B cell (primary cell): ENCODE measurements at regions not wholly inside any gene's neighbourhood (a gene's known extent, or its start where the extent isn't known, plus 50 kb on each side); places are given as distances from the start of the nearest gene placed in this dataset.

Source experiments
- ATAC-seq: fragments of 200-7000 bp; cut with Tn5 transposase; one replicate; pipeline ENCODE4 v1.10.0; 2021; ENCODE audit warnings: low read depth, mild to moderate bottlenecking, moderate number of reproducible peaks, moderate library complexity
- CTCF ChIA-PET: fragments of 350-600 bp; sonication (Branson Sonifier 250); formaldehyde crosslinking; loops from one replicate; lab custom pipeline; 2021; ENCODE audit warnings: antibody characterized with exemption, inconsistent platforms; lab: Charles Lee
- POLR2A ChIA-PET: fragments of 350-600 bp; sonication (Branson Sonifier 250); formaldehyde crosslinking; loops from one replicate; lab custom pipeline; 2021; ENCODE audit warnings: antibody characterized with exemption; lab: Charles Lee
- DNase-seq: peaks from one replicate; pipeline ENCODE4 v3.0.0; 2013
- H2AFZ ChIP-seq: 2 replicates; pipeline ENCODE4 v1.6.1; 2012; ENCODE audit warnings: mild to moderate bottlenecking, low read depth, low read length; ENCODE audit not compliant: insufficient read depth, poor library complexity, severe bottlenecking
- H3K27ac ChIP-seq, 2 donors: 1 replicate in 1 of 2; 2 replicates in 1 of 2; pipeline ENCODE4 v1.5.1; 2012 to 2013; ENCODE audit warnings: low read length in 2 of 2, mild to moderate bottlenecking in 2 of 2, moderate library complexity in 1 of 2
- H3K27me3 ChIP-seq, 4 experiments: fragments of 200-600 bp in 1 of 4; sonication (generic) in 1 of 4; replicated peaks in 1 of 4; 1 replicate in 2 of 4; 2 replicates in 2 of 4; pipeline versions ENCODE4 v1.6.1 to v1.7.0; 2013 to 2016; ENCODE audit warnings: low read length in 3 of 4, mild to moderate bottlenecking in 2 of 4, mixed read lengths in 1 of 4, moderate library complexity in 1 of 4; ENCODE audit not compliant: insufficient read depth in 4 of 4, control insufficient read depth in 3 of 4; ENCODE audit errors: control extremely low read depth in 1 of 4
- H3K36me3 ChIP-seq, 2 experiments: replicated peaks in 1 of 2; 1 replicate in 1 of 2; 2 replicates in 1 of 2; pipeline versions ENCODE4 v1.6.1 to v1.7.1; 2013; ENCODE audit warnings: low read length in 1 of 2; ENCODE audit not compliant: insufficient read depth in 2 of 2, control insufficient read depth in 1 of 2; ENCODE audit errors: control extremely low read depth in 1 of 2, extremely low read depth in 1 of 2
- H3K4me1 ChIP-seq, 2 donors: fragments of 200-600 bp in 1 of 2; sonication (generic) in 1 of 2; 1 replicate in 1 of 2; 2 replicates in 1 of 2; pipeline versions ENCODE4 v1.5.1 to v1.6.1; 2013 to 2017; ENCODE audit warnings: low read length in 2 of 2; ENCODE audit not compliant: control insufficient read depth in 2 of 2, insufficient read depth in 2 of 2
- H3K4me2 ChIP-seq: replicated peaks from 2 replicates; pipeline ENCODE3; 2012; ENCODE audit warnings: mild to moderate bottlenecking, low read depth, low read length; ENCODE audit not compliant: poor library complexity, severe bottlenecking
- H3K4me3 ChIP-seq, 5 experiments: fragments of 200-600 bp in 1 of 5; sonication (generic) in 1 of 5; 1 replicate in 3 of 5; 2 replicates in 2 of 5; pipeline versions ENCODE4 v1.5.1 to v1.7.0; 2011 to 2016; ENCODE audit warnings: low read length in 4 of 5, mild to moderate bottlenecking in 4 of 5, low read depth in 2 of 5, control low read depth in 1 of 5, moderate library complexity in 1 of 5; ENCODE audit not compliant: insufficient read depth in 1 of 5; ENCODE audit errors: control extremely low read depth in 1 of 5, extremely low read depth in 1 of 5
- H3K79me2 ChIP-seq: fragments of 200-600 bp; sonication (generic); one replicate; pipeline ENCODE4 v1.6.0; 2016; ENCODE audit warnings: low read length; ENCODE audit not compliant: control insufficient read depth, insufficient read depth
- H3K9ac ChIP-seq: fragments of 200-600 bp; sonication (generic); 2 replicates; pipeline ENCODE4 v1.6.1; 2017; ENCODE audit warnings: mild to moderate bottlenecking, low read length, moderate library complexity
- H3K9me3 ChIP-seq, 3 donors: one replicate each; pipeline versions ENCODE4 v1.6.1 to v1.7.1; 2013; ENCODE audit warnings: low read length in 2 of 3; ENCODE audit not compliant: control insufficient read depth in 2 of 3, insufficient read depth in 1 of 3; ENCODE audit errors: control extremely low read depth in 1 of 3
- H4K20me1 ChIP-seq: 2 replicates; pipeline ENCODE4 v1.6.0; 2012; ENCODE audit warnings: mild to moderate bottlenecking, low read length; ENCODE audit not compliant: insufficient read depth, control insufficient read depth, poor library complexity, severe bottlenecking
- H3K27ac Mint-ChIP-seq: one replicate; pipeline ENCODE4 v1.8.0; 2021; ENCODE audit warnings: mixed read lengths
- H3K27me3 Mint-ChIP-seq: one replicate; pipeline ENCODE4 v1.8.0; 2021; ENCODE audit warnings: mixed read lengths
- H3K4me1 Mint-ChIP-seq: one replicate; pipeline ENCODE4 v1.8.0; 2021; ENCODE audit warnings: mixed read lengths
- H3K4me3 Mint-ChIP-seq: one replicate; pipeline ENCODE4 v1.8.0; 2021; ENCODE audit warnings: mixed read lengths
- H3K9me3 Mint-ChIP-seq: one replicate; pipeline ENCODE4 v1.8.0; 2022; ENCODE audit warnings: mixed read lengths; ENCODE audit not compliant: insufficient read depth
- CTCF ChIP-seq: fragments of 200-600 bp; IDR thresholded peaks from one replicate; pipeline ENCODE4 v1.8.0; 2022; ENCODE audit warnings: antibody characterized with exemption, mild to moderate bottlenecking
- EZH2 ChIP-seq: IDR thresholded peaks from 2 replicates; pipeline ENCODE4 v1.6.1; 2012; ENCODE audit warnings: borderline replicate concordance, low read depth, mild to moderate bottlenecking, moderate library complexity, low read length; ENCODE audit not compliant: insufficient read depth, poor library complexity, severe bottlenecking
- WGBS: methylation state at CpG from one replicate; pipeline ENCODE4 v1.1.5; 2013; ENCODE audit warnings: missing lambda C conversion rate; ENCODE audit not compliant: insufficient coverage; 5-methylcytosine and 5-hydroxymethylcytosine counted together
- intact Hi-C: fragments of 100-400 bp; cut with micrococcal nuclease; formaldehyde crosslinking; loops from one replicate; pipeline ENCODE4 v1.10.0; 2022

GRCh38 chr6:4668271-4669179, 107.7 kb upstream of the CDYL start:
- no peak overlapping the region for H3K27ac Mint-ChIP-seq
- Histone ChIP-seq H4K20me1 (no peaks in the 10 kb centered on the region), H3K4me2 (no peak overlapping the region), H3K79me2 (no peaks in the 10 kb centered on the region), H3K27ac (no peak overlapping the region), H3K9me3 (no peaks in the 10 kb centered on the region), H3K27me3 (peaks cover 0 to 3% (median 0%) of the 10 kb centered on the region in 4 experiments), H3K36me3 (no peaks in the 10 kb centered on the region), H3K4me3 (no peak overlapping the region), H2AFZ (no peak overlapping the region), H3K4me1 (no peaks in the 10 kb centered on the region), H3K9ac (no peak overlapping the region)
- no peaks in the 10 kb centered on the region for H3K9me3 Mint-ChIP-seq
- TF ChIP-seq CTCF (no peak), EZH2 (no peak)
- ChIA-PET CTCF (interaction anchor here (0.8 kb wide), 1 partner anchor 7 kb away, joined by 3 read pairs; no protein-coding TSS in a partner anchor), POLR2A (no interaction called here)
- WGBS, result 87% methylated on average over 10 of the region's 10 CpGs
- intact Hi-C loops, result no loop called here
- H3K4me3 Mint-ChIP-seq, result no peak overlapping the region
- H3K4me1 Mint-ChIP-seq, result no peaks in the 10 kb centered on the region
- H3K27me3 Mint-ChIP-seq, result peaks cover 6% of the 10 kb centered on the region
- ATAC-seq (no peak), DNase-seq (no peak)

GRCh38 chr6:4667591-4667990, 108.6 kb upstream of the CDYL start:
- H3K27me3 Mint-ChIP-seq, result peaks cover 8% of the 10 kb centered on the region
- H3K4me3 Mint-ChIP-seq, result no peak overlapping the region
- Histone ChIP-seq H3K79me2 (no peaks in the 10 kb centered on the region), H3K4me1 (no peaks in the 10 kb centered on the region), H3K9me3 (no peaks in the 10 kb centered on the region), H4K20me1 (no peaks in the 10 kb centered on the region), H3K4me2 (no peak overlapping the region), H3K27ac (no peak overlapping the region), H3K4me3 (no peak overlapping the region), H3K36me3 (no peaks in the 10 kb centered on the region), H2AFZ (no peak overlapping the region), H3K27me3 (no peaks in the 10 kb centered on the region), H3K9ac (no peak overlapping the region)
- no peak overlapping the region for H3K27ac Mint-ChIP-seq
- H3K9me3 Mint-ChIP-seq, result no peaks in the 10 kb centered on the region
- DNase-seq (no peak), ATAC-seq (no peak)
- CTCF ChIA-PET, result no interaction called here
- intact Hi-C loops, result no loop called here
- no peaks in the 10 kb centered on the region for H3K4me1 Mint-ChIP-seq
- POLR2A ChIA-PET, result no interaction called here
- 100% methylated on average over 2 of the region's 2 CpGs for WGBS
- TF ChIP-seq EZH2 (no peak), CTCF (no peak)
